HUDEP-2 (cell line): ENCODE measurements at regions not wholly inside any gene's neighbourhood (a gene's known extent, or its start where the extent isn't known, plus 50 kb on each side); places are given as distances from the start of the nearest gene placed in this dataset.
A peak's percentile ranks its signal among the peaks of the same experiment; 100 is the strongest.

Experiments
- DNase-seq, 76 experiments: peaks; one replicate each; lab custom pipeline; 2025; ENCODE audit not compliant: unreplicated experiment in 76 of 76; lab: John Stamatoyannopoulos, UW

GRCh38 chr2:204340511-204340910 is 204.8 kb upstream of the PARD3B start:
- DNase-seq, result no peak

GRCh38 chr2:204341887-204342276 is 203.4 kb upstream of the PARD3B start:
- no peak for DNase-seq

GRCh38 chr2:204343685-204344084 is 201.6 kb upstream of the PARD3B start:
- DNase-seq, result no peak

- peak in 1 of 76 experiments; percentile 1 for DNase-seq
Observed at GRCh38 chr2:204344119-204344518, 201.2 kb upstream of the PARD3B start.

GRCh38 chr2:204346906-204347305 is 198.4 kb upstream of the PARD3B start:
- DNase-seq, result no peak

GRCh38 chr2:204353823-204354222 is 191.5 kb upstream of the PARD3B start:
- DNase-seq, result no peak

GRCh38 chr2:204354442-204354856 is 190.8 kb upstream of the PARD3B start:
- peak in 11 of 76 experiments; percentile 0 to 33 (median 17) for DNase-seq

- DNase-seq, result no peak
Observed at GRCh38 chr2:204355688-204356087, 189.6 kb upstream of the PARD3B start.

- DNase-seq, result no peak
Observed at GRCh38 chr2:204356151-204356641, 189.1 kb upstream of the PARD3B start.

- no peak for DNase-seq
Observed at GRCh38 chr2:204357286-204357685, 188.0 kb upstream of the PARD3B start.

GRCh38 chr2:204359076-204359475 is 186.2 kb upstream of the PARD3B start:
- no peak for DNase-seq

- DNase-seq, result no peak
Observed at GRCh38 chr2:204360218-204361007, 184.9 kb upstream of the PARD3B start.

GRCh38 chr2:204361738-204362137 is 183.5 kb upstream of the PARD3B start:
- DNase-seq, result no peak

- DNase-seq, result no peak
Observed at GRCh38 chr2:204362581-204362980, 182.7 kb upstream of the PARD3B start.

GRCh38 chr2:204363513-204363912 is 181.8 kb upstream of the PARD3B start:
- DNase-seq, result no peak

- DNase-seq, result no peak
Observed at GRCh38 chr2:204364860-204365535, 180.3 kb upstream of the PARD3B start.

GRCh38 chr2:204365811-204366210 is 179.5 kb upstream of the PARD3B start:
- DNase-seq, result no peak

- DNase-seq, result no peak
Observed at GRCh38 chr2:204367466-204367865, 177.8 kb upstream of the PARD3B start.

GRCh38 chr2:204370172-204370718 is 175.0 kb upstream of the PARD3B start:
- DNase-seq, result no peak

- DNase-seq, result no peak
Observed at GRCh38 chr2:204373942-204374341, 171.3 kb upstream of the PARD3B start.

GRCh38 chr2:204380141-204380881 is 165.0 kb upstream of the PARD3B start:
- DNase-seq, result no peak
